ENCODE measurements at regions not wholly inside any gene's neighbourhood (a gene's known extent, or its start where the extent isn't known, plus 50 kb on each side); places are given as distances from the start of the nearest gene placed in this dataset.

GRCh38 chr4:38601244-38601915 is 62.6 kb upstream of the KLF3 start:
- DNase-seq (ENCODE audit: low read depth), result peak; percentile 35

- DNase-seq (ENCODE audit: low read depth), result no peak
Measured at GRCh38 chr4:38601916-38602291, 62.1 kb upstream of the KLF3 start.

GRCh38 chr4:38603652-38604051 is 60.3 kb upstream of the KLF3 start:
- no peak for DNase-seq (ENCODE audit: low read depth)

GRCh38 chr4:38605181-38605752 is 58.7 kb upstream of the KLF3 start:
- no peak for DNase-seq (ENCODE audit: low read depth)

- DNase-seq (ENCODE audit: low read depth), result no peak
Measured at GRCh38 chr4:38605753-38606586, 58.0 kb upstream of the KLF3 start.

- no peak for DNase-seq (ENCODE audit: low read depth)
Measured at GRCh38 chr4:38606587-38606905, 57.5 kb upstream of the KLF3 start.

- no peak for DNase-seq (ENCODE audit: low read depth)
Measured at GRCh38 chr4:38609614-38610013, 54.4 kb upstream of the KLF3 start.

GRCh38 chr4:38610521-38610920 is 53.5 kb upstream of the KLF3 start:
- no peak for DNase-seq (ENCODE audit: low read depth)

GRCh38 chr4:38610966-38611431 is 53.0 kb upstream of the KLF3 start:
- no peak for DNase-seq (ENCODE audit: low read depth)

GRCh38 chr4:38611676-38612075 is 52.3 kb upstream of the KLF3 start:
- DNase-seq (ENCODE audit: low read depth), result no peak

- DNase-seq (ENCODE audit: low read depth), result no peak
Measured at GRCh38 chr4:38612646-38613414, 51.2 kb upstream of the KLF3 start.

Data from ELR (cell line).